22Rv1 (cell line): ENCODE measurements at regions not wholly inside any gene's neighbourhood (a gene's known extent, or its start where the extent isn't known, plus 50 kb on each side); places are given as distances from the start of the nearest gene placed in this dataset.

ENCODE experiments used
- H3K27ac ChIP-seq: fragments of 450-650 bp; 2 replicates; pipeline ENCODE4 v1.5.1; 2017
- ZFX ChIP-seq: fragments of 450-650 bp; IDR thresholded peaks from 2 replicates; pipeline ENCODE4 v1.6.1; 2017; ENCODE audit warnings: antibody characterized with exemption, borderline replicate concordance
- TF ChIP-seq, protein P1 (sequence below): fragments of 450-650 bp; IDR thresholded peaks from 2 replicates; pipeline ENCODE4 v1.5.1; 2017; ENCODE audit warnings: mild to moderate bottlenecking

DNA sequence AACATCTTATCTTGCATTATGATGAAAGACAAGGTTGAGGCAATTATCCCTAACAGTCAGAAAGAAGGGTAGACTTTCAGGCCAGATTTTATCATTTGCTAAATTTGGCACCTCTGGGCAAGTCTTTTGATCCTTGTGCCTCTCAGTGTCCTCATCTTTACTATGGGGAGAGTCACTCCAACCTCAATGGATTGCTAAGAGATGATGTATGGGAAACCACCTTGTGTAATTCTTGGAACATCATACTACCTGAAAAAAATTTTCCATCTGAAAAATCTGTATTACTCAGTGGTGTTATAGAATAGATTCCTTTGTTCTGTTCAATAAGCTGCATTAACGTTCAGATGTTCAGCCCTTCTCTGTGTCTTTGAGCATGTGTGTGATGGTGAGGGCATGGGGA, 230.7 kb downstream of the TGFB2 start:
- H3K27ac ChIP-seq = no peak overlapping the region
- TF ChIP-seq, protein P1, sequence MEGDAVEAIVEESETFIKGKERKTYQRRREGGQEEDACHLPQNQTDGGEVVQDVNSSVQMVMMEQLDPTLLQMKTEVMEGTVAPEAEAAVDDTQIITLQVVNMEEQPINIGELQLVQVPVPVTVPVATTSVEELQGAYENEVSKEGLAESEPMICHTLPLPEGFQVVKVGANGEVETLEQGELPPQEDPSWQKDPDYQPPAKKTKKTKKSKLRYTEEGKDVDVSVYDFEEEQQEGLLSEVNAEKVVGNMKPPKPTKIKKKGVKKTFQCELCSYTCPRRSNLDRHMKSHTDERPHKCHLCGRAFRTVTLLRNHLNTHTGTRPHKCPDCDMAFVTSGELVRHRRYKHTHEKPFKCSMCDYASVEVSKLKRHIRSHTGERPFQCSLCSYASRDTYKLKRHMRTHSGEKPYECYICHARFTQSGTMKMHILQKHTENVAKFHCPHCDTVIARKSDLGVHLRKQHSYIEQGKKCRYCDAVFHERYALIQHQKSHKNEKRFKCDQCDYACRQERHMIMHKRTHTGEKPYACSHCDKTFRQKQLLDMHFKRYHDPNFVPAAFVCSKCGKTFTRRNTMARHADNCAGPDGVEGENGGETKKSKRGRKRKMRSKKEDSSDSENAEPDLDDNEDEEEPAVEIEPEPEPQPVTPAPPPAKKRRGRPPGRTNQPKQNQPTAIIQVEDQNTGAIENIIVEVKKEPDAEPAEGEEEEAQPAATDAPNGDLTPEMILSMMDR = no peak
- TF ChIP-seq ZFX = no peak

GRCh38 chr1:218582646-218583045, 237.5 kb downstream of the TGFB2 start:
- no peak overlapping the region for H3K27ac ChIP-seq
- TF ChIP-seq ZFX = no peak
- TF ChIP-seq, protein P1 = no peak

DNA sequence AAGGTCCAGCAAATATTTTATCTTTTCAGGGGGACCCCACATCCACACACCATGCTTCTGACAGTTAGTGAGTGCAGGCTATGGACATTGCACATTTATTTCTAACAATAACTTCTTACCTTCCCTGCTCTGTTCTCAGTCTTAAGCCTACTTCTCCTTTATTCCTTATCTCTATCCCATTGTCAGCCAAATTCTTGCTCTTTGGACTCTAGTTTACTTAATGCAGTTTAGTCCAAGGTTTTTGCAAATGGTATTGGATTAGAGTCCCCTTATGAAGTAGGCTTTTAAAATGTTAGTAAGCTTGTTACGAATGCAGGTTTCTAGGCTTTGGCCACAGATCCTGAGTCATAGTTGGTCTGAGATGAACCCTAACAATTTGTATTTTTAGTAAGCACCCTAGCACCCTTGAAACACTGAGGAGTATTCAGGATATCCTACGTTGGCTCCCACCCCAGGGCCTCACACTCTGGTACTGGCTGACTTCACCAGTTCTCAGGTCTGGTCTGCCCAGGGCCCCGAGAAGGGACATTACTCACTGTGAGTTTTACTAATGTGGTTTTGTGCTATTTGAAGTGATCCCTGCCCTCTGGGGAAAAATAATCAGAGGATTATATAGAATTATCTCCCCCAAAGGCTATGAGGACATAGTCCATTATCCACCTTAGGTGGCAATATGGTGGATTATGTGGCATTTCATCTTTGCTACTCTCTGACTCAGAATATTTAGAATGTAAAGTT, 239.5 kb downstream of the TGFB2 start:
- no peak overlapping the region for H3K27ac ChIP-seq
- TF ChIP-seq ZFX = no peak
- TF ChIP-seq, protein P1 = no peak

DNA sequence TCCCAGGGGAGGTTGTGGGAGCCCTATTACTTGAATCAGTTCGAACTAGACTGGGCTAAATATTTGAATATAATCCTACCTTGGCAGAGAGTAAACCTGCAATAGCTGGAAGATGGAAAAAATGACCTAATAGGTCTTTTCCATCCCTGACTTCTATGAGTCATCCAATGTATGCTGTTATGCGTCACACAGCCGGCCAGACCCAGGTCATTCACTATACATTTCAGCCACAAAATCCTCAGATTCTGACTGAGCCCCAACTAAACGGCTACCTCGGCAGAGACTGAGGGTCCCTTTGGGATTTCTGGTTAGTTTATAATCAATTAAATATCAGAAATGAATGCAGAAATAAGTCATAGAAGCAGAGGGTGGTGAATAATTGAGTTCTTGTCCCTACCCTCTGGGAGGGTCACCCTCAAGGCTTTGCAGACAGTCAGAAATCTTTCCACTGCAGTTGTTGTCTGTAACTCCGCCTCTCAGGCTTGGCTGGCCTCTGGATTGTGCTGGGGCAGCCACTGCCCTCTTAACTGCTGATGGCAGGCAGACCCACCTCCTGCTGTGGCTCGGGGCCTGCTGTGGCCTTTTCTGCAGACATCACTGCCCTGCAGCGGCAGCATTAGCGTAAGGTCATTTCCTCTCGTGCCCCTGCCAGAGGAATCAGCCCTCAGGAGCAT, 240.5 kb downstream of the TGFB2 start:
- H3K27ac ChIP-seq = no peak overlapping the region
- TF ChIP-seq, protein P1 = no peak
- TF ChIP-seq ZFX = no peak

GRCh38 chr1:218587900-218588299, 242.8 kb downstream of the TGFB2 start:
- H3K27ac ChIP-seq = no peak overlapping the region
- no peak for TF ChIP-seq ZFX
- TF ChIP-seq, protein P1 = no peak

DNA sequence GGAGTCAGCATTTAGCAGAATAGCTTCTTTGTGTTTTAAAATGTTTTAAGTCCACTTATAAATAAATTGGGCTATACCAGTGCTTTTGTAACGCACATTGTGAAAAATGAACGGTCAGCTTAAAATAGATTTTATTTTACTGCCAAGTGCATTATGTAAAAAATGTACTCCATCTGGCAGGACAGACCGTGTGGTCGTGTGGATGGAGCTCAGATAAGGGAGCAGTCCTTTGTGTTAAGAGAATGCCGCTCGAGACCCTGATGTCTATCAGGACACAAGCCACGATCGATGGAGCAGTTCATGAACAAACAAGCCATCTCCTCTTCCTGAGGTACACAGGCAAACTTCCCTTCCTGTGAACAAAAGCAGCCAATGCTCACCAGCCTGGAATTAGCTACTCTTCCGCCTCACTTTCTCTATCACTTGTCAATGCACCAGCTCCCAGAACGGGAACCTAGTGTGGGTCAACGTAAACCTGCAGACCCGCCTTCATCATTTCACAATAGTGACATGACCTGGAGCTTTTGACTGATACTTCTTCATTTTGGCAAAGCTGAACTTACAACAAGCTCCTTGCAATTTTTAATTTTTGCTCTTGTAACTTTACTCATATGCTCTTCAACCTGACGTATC, 243.5 kb downstream of the TGFB2 start:
- no peak overlapping the region for H3K27ac ChIP-seq
- TF ChIP-seq, protein P1 = no peak
- no peak for TF ChIP-seq ZFX

GRCh38 chr1:218589487-218589886, 244.4 kb downstream of the TGFB2 start:
- H3K27ac ChIP-seq = no peak overlapping the region

More at GRCh38 chr1:218589487-218589886, 244.4 kb downstream of the TGFB2 start:
- TF ChIP-seq ZFX = no peak
- TF ChIP-seq, protein P1 = no peak
